ENCODE measurements at regions not wholly inside any gene's neighbourhood (a gene's known extent, or its start where the extent isn't known, plus 50 kb on each side); places are given as distances from the start of the nearest gene placed in this dataset.

DNA sequence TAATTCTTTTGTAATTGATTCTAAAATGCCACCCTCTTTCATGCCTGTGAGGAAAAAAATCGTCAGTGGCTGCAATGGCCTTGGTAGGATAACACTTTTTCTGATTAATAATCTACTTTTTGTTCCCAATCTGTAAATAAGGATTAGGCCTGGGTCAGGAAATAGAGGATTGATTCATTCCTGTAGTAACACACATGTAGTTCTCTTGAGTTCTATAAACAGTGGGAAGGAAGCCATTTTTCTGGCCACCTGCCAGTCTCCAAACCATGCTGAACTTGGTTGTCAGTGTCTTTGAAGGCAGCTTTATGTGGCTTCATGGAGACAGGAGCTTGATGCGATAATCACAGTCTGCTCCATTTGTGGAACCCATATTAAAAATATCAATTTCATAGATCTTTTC, 169.3 kb upstream of the NFE2L3 start:
- Histone ChIP-seq H3K4me3 (ENCODE audit: low read depth, low read length) (no peak overlapping the region), H3K27ac (ENCODE audit: low read depth, low read length) (no peak overlapping the region), H3K9me3 (ENCODE audit: control insufficient read depth, insufficient read depth, low read length) (no peaks in the 10 kb centered on the region), H3K27me3 (ENCODE audit: control insufficient read depth, insufficient read depth, low read length) (no peaks in the 10 kb centered on the region)
- no peak for DNase-seq (ENCODE audit: low read depth, low spot score)
- TF ChIP-seq, protein P1, sequence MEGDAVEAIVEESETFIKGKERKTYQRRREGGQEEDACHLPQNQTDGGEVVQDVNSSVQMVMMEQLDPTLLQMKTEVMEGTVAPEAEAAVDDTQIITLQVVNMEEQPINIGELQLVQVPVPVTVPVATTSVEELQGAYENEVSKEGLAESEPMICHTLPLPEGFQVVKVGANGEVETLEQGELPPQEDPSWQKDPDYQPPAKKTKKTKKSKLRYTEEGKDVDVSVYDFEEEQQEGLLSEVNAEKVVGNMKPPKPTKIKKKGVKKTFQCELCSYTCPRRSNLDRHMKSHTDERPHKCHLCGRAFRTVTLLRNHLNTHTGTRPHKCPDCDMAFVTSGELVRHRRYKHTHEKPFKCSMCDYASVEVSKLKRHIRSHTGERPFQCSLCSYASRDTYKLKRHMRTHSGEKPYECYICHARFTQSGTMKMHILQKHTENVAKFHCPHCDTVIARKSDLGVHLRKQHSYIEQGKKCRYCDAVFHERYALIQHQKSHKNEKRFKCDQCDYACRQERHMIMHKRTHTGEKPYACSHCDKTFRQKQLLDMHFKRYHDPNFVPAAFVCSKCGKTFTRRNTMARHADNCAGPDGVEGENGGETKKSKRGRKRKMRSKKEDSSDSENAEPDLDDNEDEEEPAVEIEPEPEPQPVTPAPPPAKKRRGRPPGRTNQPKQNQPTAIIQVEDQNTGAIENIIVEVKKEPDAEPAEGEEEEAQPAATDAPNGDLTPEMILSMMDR (IDR thresholded peaks at IDR 0.05; ENCODE audit: low read depth, low read length): no peak
- ChIA-PET POLR2A (no interaction called here), CTCF (no interaction called here)

DNA sequence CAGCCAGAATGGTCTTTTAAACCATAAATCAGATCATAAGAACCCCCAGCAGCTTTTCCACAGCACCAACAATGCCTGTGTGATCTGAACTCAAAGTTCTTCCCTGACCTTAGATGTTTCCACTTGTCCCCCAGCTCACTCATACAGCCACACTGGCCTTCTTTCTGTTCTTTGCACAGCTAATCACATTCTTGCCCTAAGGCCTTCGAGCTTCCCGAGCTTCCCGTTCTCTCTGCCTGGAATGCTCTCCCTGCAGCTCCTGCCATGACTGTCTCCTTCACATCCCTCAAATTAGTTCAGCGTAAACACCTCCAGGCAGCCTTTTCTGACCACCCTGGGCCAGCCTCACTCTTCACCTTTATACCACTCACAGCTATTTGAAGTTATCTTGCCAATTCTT, 166.8 kb upstream of the NFE2L3 start:
- DNase-seq (ENCODE audit: low read depth, low spot score): no peak
- Histone ChIP-seq H3K27ac (ENCODE audit: low read depth, low read length) (no peak overlapping the region), H3K9me3 (ENCODE audit: control insufficient read depth, insufficient read depth, low read length) (no peaks in the 10 kb centered on the region), H3K27me3 (ENCODE audit: control insufficient read depth, insufficient read depth, low read length) (no peaks in the 10 kb centered on the region), H3K4me3 (ENCODE audit: low read depth, low read length) (no peak overlapping the region)
- ChIA-PET CTCF (no interaction called here), POLR2A (no interaction called here)
- TF ChIP-seq, protein P1 (IDR thresholded peaks at IDR 0.05; ENCODE audit: low read depth, low read length): no peak

DNA sequence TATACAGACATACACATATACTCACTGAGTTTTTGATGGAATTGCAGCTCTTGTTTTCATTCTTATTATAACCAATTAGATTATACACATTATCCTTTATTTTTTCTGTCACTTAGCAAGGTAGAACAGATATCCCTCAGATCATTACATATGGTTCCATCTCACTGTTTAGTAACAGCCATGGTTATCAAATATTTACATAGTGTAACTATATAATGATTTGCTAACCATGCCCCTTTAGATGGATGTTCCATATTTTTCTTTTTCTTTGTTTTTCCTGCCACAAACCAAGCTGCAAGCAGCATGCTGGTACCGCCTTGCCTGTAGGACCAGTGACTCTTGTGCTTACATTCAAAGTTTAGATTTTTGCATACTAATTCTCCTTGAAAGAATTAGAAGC, 163.4 kb upstream of the NFE2L3 start:
- ChIA-PET CTCF (interaction anchor here (1.0 kb wide), 1 partner anchor 31 kb away, joined by 3 read pairs; no protein-coding TSS in a partner anchor), POLR2A (no interaction called here)
- Histone ChIP-seq H3K4me3 (ENCODE audit: low read depth, low read length) (no peak overlapping the region), H3K27ac (ENCODE audit: low read depth, low read length) (no peak overlapping the region), H3K27me3 (ENCODE audit: control insufficient read depth, insufficient read depth, low read length) (no peaks in the 10 kb centered on the region), H3K9me3 (ENCODE audit: control insufficient read depth, insufficient read depth, low read length) (no peaks in the 10 kb centered on the region)
- DNase-seq (ENCODE audit: low read depth, low spot score): no peak
- TF ChIP-seq, protein P1 (IDR thresholded peaks at IDR 0.05; ENCODE audit: low read depth, low read length): no peak

DNA sequence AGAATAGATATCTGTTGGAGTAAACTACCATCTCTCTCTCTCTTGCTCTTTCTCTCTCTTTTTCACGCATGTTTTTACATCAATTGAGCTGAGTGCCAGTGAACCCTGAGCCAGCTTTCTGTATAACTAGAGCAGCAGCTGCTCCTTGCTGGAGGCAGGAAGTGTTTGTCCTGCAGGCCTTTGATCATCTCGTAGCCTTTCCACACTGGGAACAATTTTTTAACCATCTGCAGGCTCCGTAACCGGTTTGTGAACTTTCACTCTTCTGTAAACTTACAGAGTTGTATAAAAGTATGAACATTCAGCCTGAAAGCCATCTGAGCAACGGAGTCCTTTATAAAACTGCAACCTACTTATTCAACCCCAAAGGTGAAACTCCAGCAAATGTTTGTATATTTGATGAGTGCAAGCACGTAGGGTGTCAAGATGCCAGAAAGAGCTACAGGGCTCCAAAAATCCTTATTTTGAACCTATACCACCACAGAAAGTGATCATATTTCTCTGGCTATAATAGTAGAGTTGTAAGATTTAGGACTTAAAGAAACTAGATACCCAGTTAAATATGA, 162.8 kb upstream of the NFE2L3 start:
- ChIA-PET CTCF (interaction anchor here (1.0 kb wide), 1 partner anchor 31 kb away, joined by 3 read pairs; no protein-coding TSS in a partner anchor), POLR2A (no interaction called here)
- Histone ChIP-seq H3K9me3 (ENCODE audit: control insufficient read depth, insufficient read depth, low read length) (no peaks in the 10 kb centered on the region), H3K4me3 (ENCODE audit: low read depth, low read length) (no peak overlapping the region), H3K27me3 (ENCODE audit: control insufficient read depth, insufficient read depth, low read length) (no peaks in the 10 kb centered on the region), H3K27ac (ENCODE audit: low read depth, low read length) (no peak overlapping the region)
- no peak for DNase-seq (ENCODE audit: low read depth, low spot score)
- TF ChIP-seq, protein P1 (IDR thresholded peaks at IDR 0.05; ENCODE audit: low read depth, low read length): no peak

DNA sequence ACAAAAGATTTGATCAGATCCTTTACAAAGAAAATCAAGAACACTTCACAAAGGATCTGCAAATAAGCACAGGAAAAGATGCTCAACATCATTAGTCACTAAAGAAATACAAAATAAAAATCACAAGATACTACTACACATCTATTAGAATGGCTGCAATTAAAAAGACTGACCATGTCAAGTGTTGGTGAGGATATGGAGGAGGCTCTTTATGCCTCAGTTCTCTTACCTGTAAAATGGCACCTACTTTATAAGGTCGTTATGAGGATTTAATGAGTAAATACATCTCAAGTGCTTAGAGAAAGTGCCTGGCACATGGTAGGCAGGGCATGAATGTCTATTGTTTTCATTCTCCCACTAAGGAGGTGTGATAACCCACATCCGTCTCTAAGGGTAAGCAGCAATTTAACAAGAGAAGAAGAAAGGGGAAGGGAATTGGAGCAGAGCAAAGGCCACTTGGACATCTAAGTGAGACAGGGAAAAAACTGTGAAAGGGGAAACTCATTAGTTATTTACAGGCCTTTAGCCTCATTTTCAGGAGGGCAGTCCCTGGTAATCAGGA, 157.5 kb upstream of the NFE2L3 start:
- Histone ChIP-seq H3K4me3 (ENCODE audit: low read depth, low read length) (no peak overlapping the region), H3K27me3 (ENCODE audit: control insufficient read depth, insufficient read depth, low read length) (peaks cover 2% of the 10 kb centered on the region), H3K9me3 (ENCODE audit: control insufficient read depth, insufficient read depth, low read length) (no peaks in the 10 kb centered on the region), H3K27ac (ENCODE audit: low read depth, low read length) (no peak overlapping the region)
- CTCF ChIA-PET: no interaction called here
- TF ChIP-seq, protein P1 (IDR thresholded peaks at IDR 0.05; ENCODE audit: low read depth, low read length): no peak
- POLR2A ChIA-PET: no interaction called here
- no peak for DNase-seq (ENCODE audit: low read depth, low spot score)

All from AG04450 (cell line).